COR-L47 (cell line): ENCODE measurements at regions not wholly inside any gene's neighbourhood (a gene's known extent, or its start where the extent isn't known, plus 50 kb on each side); places are given as distances from the start of the nearest gene placed in this dataset.
"Not testable (repeated sequence)": the region's sequence is repeated elsewhere in the genome, so short reads cannot be mapped to it uniquely, and the experiment has no call there.

Experiments used
- DNase-seq: peaks from one replicate; lab custom pipeline; 2025; lab: John Stamatoyannopoulos, UW

DNA sequence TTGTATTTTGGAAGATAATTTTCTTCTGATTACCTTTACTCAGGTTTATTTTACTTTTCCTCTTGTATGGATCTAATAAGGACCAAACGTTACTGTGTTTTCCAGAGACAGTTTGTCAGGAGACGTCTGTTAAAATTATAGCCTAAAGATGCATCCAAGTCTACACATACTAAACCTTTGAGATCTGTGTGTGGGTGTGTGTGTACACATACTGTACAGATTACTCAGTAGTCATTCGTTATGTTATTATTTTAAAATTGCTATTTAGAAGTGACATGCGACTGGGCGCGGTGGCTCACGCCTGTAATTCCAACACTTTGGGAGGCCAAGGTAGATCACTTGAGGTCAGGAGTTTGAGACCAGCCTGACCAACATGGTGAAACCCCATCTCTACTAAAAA lies 51.6 kb upstream of the CNTLN start:
- DNase-seq, result no peak

DNA sequence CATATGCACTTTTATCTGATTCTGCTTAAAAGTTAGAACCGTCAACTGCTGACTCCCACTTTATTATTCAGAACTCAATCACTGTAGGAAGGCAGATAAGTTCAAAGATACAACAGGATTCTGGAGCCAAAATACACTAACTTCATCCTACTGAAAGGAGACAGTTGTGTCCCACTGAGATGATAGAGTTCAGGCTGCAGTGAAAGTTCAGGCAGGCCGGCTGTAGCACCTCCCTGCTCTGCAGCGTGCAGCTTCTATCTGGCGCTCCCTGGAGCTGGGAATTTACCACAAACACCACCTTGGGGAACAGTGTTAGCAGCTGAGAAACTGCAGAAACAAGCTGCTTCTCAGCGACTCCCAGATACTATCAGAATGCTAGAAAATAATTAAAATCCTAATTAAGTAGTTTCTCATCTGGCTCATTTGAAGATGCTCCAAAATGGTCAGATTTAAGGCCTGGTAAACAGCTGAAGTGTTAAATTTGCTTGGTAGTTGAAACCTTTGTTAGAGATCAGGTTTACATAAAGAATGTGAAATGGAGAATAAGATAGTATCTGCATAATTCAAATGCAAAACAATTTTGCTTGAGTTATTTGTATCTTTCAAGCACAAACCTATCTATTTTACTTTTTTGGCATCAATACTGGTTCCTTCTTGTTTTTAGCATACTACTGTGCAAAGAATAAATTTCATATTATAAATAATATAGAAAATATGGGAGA lies 52.3 kb upstream of the CNTLN start:
- no peak for DNase-seq

DNA sequence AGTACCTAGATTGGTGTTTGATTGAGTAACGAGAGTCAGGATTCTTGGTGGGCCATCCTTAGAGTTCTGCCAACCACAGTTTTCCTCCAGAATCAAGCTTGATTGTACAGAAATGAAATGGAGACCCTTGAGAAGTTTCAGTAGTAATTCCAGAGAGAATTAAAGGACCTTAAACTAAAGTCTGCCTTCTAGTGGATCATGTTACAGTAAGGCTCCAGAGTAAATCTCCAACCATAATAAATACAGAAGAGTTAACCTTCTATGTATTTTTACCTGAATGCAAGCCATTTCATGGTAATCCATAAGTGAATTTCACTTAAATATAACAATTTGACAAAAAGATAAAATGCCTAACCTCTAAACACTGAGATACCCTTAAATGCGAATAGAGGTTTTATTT lies 53.0 kb upstream of the CNTLN start:
- no peak for DNase-seq

DNA sequence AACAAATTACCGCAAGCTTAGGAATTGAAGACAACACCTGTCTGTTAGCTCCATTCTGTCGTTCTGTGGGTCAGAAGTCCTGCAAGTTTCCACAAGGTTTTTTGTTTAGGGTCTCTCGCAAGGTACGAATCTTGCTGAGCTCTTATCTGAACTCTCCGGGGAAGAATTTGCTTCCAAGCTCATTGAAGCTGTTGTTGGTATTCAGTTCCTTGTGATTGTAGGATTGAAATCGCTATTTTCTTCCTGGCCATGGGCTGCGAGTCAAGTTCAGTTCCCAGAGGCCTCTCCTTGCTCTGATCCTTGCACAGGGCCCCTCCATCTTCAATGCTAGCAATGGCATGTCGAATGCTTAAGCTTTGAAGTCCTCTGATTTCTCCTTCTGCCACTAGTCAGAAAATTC lies 53.5 kb upstream of the CNTLN start:
- DNase-seq, result no peak

DNA sequence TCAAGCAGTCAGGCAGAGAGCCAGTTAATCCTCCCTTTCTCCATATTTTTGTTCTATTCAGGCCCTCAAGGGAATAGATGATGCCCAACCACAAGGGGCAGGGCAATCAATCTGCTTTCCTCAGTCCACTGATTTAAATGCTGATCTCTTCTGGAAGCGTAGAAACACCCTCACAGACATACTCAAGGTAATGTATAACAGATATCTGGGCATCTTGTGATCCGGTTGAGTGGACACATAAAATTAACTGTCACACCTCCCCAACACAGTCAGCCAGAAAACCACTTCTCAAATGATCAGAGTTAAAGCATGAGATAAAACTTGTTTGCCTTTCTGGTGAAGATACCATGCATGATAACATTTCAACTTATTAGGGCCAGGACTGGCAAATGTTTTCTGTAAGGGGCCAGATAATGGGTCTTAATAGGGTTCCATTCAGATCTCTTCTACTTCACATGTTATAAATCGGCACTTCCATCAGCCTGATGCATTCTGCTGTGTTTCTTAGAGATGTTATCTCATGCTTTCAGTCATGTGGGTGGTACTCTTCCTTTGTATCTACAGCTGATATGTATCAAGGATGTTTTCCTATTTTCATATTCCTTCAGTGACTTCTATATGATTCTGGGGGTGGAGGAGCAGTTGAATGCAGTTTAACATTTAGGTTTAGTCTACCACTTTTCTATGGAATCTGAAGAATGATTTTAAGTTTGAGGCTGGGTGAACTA lies 58.9 kb upstream of the CNTLN start:
- DNase-seq, result no peak

DNA sequence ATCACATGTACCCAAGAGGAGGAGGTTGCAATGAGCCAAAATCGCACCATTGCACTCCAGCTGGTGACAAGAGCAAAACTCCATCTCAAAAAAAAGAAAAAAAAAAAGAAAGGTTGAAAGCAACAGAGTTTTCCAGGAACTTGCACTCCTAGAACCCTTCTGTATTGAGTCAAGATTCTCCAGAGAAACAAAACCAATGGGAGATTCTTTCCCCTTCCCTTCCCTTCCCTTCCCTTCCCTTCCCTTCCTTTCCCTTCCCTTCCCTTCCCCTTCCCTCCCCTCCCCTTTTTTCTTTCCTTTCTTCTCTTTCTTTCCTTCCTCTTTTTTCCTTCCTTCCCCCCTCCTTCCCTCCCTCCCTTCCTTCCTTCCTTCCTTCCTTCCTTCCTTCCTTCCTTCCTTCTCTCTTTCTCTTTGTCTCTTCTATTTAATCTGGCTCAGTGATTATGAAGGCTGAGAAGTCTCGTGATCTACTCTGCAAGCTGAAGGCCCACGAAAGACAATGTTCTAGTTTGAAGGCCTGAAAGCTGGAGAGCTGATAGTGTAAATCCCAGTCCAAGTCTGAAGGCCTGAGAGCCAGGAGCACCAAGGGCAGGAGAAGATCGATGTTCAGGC lies 59.6 kb upstream of the CNTLN start:
- DNase-seq, result no peak

DNA sequence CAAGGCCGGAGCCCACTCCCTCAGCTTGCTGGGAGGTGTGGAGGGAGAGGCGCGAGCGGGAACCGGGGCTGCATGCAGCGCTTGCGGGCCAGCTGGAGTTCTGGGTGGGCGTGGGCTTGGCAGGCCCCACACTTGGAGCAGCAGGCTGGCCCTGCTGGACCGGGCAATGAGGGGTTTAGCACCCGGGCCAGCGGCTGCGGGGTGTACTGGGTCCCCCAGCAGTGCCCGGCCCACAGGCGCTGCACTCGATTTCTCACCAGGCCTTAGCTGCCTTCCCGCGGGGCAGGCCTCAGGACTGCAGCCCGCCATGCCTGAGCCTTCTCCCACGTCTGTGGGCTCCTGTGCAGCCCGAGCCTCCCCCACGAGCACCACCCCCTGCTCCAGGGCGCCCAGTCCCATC lies 62.3 kb upstream of the CNTLN start:
- DNase-seq, result not testable (repeated sequence)

DNA sequence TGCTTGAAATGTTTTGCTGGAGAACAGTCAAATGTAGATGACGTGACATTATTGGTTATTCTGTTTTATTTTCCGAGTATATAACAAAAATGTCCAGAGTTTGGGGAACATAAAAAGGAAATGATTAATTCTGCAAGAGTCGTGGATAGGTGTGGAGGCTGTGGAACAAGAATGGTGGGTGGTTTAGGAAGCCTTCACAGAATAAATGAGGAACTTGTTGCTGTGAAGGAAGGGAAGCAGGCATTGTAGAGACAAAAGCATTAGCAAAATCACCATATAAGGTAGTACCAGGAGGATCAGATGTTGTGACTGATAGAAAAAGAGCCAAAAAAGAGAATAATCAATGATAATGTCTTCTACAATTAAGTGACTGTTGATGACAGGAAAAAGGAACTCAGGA lies 66.2 kb upstream of the CNTLN start:
- no peak for DNase-seq

DNA sequence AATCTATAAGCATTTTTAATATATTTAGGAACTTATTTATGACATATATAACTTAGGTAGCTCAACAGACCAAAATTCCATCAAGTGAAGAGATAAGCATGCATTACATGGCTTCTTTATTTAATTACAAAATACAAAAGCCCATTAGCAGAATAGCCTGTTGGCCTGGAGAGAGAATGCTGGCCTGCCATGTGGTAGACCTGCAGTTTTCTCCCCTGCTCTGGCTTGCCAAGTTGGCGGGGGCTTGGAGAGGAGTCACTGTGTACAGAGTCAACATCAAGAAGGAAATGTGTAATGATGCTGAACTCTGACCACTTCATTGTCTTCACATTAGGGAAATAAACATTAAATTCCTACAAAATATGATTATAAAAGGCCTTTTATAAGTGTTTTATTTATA lies 69.8 kb upstream of the CNTLN start:
- peak; percentile 34 for DNase-seq

DNA sequence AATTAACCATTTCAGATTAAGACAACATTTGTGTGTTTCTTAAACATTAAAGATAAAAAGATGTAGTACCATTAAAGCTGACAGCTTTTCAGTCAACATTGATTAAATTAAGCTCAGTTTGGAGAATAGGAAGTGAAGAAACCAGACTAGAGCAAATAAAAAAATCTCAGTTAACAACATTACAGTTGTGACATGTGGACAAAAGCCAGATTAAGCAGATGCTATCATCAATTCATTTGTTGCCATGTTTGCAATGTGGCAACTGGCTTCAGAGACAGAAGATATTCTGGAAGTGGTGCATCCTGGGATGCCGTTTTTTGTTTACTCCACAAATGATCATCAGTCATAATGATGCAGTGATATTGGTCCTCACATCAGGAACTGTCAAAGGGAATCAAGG lies 70.3 kb upstream of the CNTLN start:
- peak; percentile 13 for DNase-seq

DNA sequence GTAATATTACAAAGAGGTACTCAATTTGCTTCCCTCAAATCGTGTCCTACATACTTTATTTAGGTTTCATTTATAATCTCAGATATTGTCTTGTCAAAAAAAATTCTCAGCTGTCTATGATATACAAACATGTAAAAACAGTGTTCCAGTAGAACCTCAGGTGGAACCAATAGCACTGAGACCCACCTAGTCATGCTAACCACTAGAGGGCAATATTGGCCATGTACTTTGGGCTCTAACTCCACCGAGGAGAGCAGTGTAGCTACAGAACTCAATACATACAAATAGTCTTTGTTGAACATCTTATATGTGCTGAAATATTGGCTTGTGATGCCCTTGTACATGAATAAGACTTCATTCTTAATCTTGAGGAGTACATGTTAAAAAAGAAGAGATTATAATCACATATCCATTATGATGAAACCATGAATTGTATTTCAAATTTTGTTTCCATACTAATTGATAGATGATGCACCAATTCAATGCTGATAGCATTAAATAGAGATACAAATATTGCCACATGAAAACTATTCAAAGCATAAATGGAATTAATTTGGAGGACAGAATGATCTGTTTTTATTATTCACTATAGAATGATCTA lies 71.2 kb upstream of the CNTLN start:
- DNase-seq, result peak; percentile 56

DNA sequence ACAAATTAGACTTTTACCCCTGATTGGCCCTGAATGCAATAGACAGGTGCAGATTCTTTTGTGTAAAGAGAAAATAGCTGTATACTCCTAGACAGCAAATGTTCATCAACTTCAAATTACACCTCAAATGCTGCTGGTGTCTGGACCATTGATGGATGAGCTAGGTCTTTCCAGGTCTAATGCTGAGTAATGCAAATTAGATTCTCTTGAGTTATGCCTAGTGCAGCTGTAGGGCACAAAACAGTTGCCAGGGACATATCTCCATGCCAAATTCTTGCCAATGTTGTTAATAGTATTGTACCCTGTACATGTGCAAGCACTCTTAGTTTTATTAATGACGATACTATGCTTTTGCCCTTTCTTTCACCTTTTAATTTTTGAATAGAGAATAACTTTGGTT lies 72.3 kb upstream of the CNTLN start:
- DNase-seq, result no peak

DNA sequence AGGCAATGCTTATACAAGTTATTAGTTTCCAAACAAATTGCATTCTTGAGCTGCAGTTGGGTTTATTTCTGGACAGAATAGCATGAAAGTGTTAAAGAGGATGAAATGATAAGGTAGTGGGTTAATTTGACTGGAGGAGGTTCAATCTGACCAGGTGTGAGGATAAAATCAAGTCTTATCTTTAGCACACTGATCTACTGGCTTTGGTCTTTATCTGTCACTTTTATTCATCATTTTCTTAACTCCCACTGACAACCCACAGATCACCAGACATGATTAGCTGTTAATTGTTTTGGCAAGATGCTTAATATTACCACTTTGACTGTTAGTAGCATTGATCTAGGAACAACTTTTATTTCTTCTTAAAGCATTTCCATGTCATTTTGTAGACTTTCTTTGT lies 74.4 kb upstream of the CNTLN start:
- DNase-seq, result no peak

DNA sequence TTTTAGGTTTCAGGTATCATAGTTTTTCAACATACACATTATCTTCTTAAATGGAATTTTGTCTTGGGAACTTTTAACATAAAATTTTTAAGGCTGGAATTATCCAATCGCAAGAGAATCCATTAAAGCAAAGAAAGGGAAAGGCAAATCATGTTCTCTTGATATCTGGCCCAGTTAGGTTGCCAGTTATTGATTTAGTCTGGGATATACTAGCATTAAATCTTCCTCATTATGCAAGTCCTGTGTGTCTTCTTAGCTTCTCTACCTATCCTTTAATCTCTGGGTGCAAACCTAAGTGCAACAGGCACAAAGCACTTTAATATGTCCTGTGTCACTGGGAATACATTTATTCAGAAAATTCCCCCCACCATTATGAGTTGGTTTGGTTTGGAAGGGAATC lies 75.4 kb upstream of the CNTLN start:
- DNase-seq, result no peak

DNA sequence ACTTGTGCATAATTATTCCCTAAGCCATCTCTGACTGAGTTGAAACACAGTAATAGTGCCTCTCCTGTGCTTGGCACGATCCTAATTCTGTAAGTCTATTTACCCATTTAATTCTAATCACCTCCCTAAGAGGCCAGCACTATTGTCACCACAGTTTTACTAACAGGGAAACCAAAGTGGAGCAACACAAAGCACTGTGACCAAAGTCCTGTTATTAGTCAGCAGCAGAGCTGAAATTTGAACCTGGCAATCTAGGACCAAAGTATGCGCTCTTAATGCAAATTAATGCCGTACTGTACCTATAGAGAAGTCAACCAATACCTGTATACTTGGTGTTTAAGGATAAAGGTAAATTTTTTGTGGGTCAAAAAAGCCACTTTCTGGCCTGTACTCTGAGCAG lies 77.1 kb upstream of the CNTLN start:
- no peak for DNase-seq

DNA sequence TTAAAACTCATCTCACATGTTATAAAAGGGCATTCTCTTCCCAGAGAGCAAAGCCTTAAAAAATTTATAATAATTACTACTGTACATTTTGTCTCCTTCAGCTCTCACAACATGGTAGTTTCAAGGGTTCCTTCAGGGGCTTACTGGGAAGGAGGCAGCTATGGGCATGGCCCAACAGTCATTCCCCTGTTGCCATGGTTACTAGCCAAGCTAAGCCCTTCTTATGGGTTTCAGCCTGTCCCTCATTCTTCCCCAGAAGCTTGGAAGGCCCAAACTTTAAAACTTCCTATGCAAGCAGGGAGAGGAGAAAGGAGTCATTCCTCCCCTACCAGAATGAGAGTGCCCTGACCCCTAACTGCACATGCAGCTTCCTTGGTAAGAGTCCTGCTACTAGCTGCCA lies 82.2 kb upstream of the CNTLN start:
- DNase-seq, result no peak

DNA sequence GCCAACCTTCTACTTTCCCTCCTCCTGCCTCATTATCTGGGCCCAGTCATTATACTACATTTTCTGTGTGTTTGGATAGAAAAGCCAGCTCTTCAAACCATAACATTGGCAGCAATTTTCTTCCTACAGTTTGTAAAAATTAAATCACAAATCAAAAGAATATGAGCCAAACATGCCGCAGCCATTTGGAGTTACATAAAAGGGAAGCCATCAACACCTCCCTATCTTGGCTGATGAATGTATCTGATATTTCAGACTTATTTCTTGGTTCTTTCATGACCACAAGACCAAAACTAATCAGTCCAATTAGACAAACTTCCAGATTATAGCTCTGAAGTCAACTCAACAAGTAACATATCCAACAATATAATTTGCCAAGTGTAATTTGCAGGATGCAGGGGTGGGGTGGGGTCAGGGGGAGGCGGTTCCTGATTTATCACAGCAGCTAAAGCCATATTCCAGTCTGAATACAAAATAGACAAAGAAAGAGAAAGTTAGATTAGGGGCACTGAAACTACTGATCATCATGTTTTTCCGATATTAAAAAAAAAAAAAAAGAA lies 89.4 kb upstream of the CNTLN start:
- no peak for DNase-seq

DNA sequence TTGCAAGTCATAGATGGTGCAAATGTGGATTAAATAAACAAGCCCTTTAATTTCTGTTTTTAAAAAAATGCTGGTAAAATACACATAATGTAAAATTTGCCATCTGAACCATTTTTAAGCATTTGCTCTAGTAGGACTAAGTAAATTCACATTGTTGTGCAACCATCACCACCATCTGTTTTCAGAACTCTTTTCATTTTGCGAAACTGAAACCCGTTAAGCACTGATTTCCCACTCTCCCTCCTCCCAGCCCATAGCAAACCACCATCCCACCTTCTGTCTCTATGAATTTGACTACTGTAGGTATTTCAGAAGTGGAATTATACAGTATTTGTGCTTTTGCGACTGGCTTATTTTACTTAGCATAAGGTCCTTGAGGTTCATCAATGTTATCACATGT lies 103.3 kb upstream of the CNTLN start:
- no peak for DNase-seq

DNA sequence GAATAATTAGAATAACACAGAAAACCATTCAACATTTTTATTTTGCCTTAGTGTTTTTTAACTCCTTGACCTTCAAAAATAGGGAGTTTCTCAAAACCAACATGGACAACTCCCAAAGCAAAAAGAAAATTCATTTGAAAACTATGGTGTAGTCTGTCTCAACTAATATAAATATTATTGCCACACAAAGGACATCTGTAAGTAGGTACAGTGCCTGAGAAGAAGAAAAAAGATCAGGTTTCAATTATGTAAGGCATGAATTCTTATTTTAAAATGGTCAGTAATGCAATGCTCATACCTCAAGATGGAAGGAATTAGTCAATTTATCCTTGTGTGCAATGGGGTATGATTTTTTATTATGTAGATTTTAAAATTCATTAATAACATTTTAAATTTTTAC lies 109.6 kb upstream of the CNTLN start:
- DNase-seq, result no peak

DNA sequence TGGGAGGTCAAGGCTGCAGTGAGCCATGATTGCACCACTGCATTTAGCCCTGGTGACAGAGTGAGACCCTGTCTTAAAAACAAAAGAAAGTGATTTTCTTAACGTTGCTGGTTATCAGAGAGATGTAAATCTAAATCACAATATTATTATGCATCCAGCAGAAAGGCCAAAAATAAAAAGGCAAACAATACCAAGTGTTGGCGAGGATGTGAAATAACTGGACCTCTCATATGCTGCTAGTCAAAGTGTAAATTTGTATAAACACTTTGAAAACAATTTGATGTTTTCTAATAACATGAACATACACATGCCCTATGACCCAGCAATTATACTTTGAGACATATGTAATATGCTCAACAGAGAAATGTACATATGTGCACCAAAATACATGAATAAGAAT lies 110.7 kb upstream of the CNTLN start:
- DNase-seq, result no peak

DNA sequence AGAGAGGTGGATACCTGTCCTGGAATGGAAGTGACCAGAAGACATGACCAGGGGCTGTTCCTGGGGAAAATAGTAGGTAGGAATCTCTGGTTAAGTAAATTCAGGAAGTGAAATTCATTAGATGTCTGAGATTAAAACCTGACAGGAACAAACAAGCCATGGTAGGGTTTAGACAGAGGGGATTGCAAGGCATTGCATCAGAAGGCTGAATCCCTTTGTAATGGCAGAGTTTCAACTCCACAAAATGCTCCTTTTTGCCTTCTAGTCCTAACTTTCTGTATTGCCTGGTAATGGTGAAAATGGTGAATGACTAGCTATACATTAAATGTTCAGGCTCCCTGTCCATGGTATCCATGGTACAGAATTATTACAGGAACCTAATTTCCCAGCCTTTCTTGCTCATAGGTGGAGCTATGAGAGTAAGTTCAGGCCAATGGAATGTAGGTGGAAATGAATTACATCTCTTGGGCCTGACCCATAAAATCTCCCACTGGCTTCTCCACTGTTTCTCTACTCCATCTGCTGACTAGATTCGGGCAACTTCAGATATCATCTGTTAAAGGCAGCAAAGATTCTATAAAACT lies 113.4 kb upstream of the CNTLN start:
- DNase-seq, result no peak

DNA sequence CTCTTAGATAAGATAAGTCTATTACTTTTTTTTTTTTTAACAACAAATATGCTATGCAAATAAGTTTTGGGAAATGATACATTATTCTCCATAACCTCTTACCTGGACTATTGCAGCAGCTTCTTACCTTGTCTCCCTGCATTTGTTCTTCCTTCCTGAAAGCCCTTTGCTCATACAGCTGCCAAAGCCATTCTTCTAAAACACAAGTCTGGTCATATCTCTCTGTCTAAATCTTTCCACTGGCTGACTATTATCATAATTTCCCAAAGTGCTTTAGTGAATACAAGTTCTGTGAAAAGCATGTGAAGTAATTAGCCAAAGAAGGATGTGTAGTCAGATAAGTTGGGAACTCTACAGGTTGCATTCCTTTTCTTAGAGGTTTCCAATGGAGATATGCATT lies 115.4 kb upstream of the CNTLN start:
- DNase-seq, result no peak
